ENCODE measurements at regions not wholly inside any gene's neighbourhood (a gene's known extent, or its start where the extent isn't known, plus 50 kb on each side); places are given as distances from the start of the nearest gene placed in this dataset.
"Not testable (repeated sequence)": the region's sequence is repeated elsewhere in the genome, so short reads cannot be mapped to it uniquely, and the experiment has no call there.

DNA sequence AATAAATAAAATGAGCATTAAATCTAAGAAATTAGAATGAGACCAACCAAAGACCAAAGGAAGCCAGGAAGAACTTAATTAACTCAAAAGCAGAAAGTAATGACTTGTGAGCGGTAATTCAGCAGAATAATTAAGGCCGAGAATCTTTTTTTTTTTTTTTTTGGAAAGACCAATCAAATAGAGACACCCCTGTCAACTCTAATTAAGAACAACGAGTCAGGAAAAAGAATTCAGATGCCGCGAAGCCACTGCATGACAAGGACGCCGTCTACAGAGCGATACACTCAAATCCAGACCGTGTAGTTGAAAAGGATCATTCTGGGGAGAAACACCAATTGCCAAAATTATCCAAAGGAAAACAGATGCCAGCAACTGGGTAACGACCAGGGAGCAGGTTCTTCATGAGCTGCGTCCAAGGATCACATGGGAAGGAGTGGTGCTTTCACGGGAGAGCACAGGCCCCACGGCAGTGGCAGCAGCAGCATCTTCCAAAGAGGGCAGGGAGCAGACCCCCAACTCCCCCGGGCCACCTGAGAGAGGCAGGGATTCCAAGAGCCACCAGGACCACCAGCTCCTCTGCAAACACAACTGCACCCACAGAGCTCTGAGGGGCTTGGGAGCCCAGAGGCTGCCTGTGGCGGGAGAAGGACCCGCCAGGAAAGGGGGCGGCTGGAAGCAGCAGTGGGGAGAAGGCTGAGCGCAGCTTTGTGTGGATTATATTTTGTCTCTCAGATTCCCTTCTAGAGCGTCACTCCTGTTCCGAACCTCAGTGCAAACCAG, 469.8 kb downstream of the BRD1 start:
- no peak for DNase-seq

DNA sequence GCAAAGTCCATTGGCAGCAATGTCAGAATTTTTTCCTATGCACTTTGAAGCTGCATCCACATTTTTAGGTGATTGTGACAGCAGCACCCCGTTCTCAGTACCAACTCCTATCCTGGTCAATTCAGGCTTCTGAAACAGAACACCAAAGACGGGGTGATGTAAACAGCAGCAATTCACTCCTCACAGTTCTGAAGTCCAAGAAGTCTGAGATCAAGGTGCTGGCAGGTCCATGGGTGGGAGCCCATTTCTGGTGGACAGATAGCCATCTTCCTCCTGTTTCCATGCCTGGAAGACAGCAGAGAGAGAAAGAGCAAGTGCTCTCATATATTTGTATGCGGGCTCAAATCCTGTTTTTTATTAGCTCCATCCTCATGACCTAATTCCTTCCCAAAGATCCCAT, 471.2 kb downstream of the BRD1 start:
- DNase-seq: no peak

DNA sequence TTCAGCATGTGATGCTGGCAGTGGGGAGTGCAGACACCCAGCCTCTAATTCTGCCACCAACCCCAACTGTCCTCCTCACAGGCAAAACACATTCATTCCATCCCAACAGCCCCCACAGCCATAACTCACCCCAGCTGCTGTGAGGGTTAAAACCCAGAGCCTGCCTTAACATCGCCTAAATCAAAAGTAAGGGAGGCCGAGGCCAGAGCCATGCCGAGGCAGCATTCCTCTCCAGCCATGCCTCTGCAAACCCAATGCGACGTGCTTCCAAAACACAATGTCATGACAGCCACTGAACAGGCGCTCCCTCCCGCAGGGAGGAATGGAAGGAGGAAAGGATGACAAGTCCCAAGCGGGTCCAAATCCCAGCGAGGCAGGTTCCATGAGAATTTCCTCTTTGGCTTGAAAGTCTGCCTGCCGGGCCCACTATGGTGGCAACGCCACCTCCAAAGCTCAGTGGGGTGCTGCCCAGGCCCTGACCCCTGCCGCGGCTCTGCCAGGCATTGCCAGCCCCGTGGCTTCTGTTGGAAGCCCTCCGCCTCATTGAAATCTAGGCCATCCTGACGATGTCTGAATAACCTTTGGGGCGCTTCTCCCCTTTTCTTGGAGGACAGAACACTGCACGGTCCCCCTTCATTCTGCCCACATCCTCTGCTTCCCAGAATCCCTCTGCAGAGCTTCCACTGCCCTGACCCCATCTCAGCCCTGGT, 472.3 kb downstream of the BRD1 start:
- no peak for DNase-seq

DNA sequence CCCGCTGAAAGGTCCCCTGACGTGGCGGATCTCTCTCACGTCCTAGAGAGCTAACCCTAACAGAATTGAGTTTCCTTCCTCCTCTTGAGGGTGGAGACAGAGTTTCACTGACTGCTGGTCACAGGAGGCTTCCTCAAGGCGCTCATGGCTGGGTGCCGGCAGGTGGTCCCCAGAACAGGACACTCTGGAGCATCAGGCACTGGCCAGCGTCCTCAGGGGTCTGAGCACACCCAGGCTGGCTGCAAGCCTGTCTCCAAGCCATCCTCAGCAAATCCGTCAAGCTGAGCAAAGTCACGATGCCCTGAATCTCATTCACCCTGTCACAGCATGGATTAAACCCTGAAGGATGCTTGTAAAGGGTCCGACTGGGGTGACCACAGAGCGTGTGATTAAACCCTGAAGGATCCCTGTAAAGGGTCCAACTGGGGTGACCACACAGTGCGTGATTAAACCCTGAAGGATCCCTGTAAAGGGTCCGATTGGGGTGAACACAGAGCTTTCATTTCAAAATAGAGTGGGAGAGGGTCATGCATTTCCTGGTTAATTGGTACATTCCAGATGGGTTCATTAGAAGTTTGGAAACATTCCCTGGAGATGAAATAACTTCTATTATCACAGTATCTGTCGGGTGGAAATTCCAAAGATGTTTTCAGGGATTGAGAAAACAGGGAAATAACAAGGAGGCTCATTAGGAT, 473.0 kb downstream of the BRD1 start:
- DNase-seq: no peak

DNA sequence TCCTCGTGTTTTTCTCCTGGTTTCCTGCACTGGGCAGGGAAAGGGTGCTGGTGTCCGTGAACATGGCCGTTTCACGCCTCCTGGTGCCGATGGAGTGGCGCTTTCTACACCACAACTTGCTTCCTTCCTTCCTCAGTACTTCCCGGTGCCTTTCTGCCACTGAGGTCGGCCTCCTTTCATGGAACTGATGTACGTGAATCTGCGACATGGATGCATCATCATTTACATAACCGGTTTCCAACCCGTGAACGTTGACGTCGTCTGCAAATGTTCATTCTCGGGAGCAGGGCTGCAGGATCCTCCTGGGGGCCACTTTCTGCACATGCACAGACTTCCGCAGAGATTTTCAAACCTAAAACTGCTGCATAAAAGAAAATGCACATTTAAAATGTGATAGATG, 474.4 kb downstream of the BRD1 start:
- DNase-seq: no peak

DNA sequence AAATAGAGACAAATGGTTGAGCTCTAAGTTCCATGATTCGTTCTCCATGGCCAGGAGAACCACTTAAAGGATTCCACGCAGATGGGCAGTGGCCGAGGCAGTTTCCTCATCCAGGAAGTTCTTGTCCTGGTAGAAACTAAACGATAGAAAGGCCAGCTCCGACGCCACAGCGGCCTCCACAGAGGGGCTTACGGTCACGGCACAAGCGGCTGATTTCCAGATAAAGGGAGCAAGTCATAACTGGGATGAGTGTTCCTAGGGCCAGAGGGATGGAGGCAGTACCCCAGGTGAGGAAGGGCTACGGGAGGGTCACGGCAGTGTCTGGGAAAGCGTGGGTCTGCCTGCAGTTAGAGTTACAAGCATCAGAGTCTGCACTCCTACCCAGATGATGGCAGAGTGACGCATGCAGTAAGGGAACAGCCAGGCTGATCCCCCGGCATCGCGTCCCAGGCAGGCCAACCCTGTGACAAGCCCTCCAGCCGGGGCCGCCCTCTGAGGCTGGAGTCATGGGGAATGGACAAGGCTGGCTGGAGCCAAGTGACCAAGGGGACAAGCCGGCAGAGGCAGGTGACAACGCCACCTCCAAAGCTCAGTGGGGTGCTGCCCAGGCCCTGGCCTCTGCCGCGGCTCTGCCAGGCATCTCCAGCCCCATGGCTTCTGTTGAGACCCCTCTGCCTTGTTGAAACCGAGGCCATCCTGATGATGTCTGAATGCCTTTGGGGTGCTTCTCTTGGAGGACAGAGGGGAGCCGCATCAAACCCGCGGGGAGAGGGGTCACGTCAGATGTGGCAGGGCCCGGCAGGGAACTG, 475.1 kb downstream of the BRD1 start:
- no peak for DNase-seq

DNA sequence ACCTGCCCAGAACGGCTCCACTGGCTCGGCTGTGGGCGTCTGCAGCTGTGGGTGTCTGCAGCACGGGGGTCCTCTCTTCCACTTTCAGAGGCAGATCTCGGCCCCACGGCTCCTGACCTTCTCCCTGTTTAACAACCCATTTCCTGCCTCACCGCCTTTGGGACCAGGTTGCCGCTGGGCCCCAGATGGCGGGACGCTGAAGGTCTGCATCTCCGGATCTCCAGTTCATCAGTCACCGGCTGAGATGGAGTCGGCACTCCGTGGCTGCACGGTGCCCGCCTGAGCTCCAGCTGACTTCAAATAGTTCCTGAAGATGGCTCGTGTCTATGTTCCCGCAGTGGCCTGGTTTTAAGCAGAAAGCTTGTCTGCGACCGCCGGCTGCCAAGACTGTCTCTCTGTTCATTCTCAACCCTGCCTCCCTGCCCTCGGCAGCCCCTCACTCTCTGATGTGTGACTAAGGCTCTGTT, 475.9 kb downstream of the BRD1 start:
- no peak for DNase-seq

DNA sequence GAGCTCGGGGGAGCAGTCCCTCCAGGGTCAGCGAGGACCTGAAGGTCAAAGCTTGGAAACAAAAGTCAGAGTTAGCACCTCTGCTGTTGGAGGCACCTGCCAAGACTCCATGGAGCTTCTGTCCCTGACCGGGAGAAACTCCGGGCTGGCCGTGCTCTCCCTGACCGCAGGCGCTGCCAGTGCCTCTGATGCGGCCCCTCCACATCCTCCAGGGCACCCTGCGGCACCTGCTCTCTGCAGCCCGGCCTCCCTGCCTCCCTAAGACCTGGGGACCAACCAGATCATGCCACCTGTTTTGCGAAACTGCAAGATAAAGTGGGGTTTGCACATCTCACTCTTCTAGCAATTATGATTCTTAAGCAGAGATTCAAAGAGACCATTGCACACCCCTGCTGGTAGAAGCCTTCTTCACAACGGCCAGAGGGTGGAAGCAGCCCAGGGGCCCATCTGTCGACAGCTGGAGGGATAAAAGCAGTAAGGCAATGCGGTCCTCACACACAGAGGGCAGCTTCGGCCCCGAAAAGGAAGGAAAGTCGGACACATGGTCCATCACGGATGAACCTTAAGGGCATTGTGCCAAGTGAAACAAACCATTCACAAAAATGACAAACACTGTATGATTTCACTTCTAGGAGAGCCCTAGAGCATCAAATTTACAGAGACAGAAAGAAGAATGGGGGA, 477.1 kb downstream of the BRD1 start:
- no peak for DNase-seq

DNA sequence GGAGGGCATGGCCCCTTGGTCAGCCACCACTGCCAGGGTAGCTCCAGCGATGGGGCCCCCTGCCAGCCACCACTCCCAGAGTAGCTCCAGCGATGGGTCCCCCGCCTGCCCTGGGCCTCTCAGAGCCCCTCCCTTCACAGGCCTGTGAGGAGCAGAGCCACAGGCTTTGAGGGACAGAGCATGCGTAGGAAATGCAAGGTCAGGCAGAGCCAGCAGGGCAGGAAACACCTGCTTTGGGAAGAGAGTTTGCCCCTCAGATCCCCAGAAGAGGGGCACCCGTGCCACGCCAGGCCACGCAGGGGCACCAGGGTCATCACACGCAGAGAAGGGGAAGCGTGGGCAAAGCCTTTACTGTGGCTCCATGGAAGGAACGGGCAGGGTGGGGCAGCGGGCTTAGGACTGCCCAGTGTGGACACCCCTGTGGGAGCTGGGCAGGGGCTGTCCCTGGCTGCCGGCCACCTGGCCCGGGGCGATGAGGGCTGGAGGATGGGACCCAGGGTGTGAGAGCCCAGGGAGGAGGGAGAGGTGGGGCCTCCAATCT, 477.8 kb downstream of the BRD1 start:
- no peak for DNase-seq

DNA sequence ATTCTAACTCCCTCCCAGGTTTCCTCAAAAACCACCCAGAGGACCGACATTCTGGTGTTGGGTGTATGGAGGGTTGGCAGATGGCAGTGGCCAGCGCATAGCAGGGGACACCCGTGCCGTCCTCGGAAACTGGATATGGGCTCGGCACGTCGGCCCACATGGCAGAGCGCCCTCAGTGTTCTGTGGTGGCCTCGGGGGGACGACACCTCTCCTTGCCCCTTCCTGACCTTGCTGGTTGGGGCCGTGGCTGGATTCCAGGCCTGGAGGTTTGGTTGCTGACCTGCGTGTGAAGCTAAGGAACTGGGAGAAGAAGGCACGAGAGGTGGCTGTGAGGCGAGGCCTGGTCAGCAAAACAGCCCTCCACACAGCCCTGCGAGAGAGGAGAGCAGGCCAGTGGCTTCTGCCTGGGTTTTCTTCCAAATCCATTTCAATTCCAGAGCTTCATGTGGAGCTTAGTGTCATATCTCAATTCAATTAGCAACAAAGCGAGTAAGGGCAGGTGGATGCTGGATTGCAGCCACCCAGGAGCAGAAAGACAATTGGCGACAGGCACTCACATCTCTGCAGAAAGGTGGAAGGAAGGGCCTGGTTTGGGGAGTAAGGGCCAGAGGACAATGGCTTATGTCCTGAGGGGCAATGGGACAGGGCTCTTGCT, 478.4 kb downstream of the BRD1 start:
- no peak for DNase-seq

DNA sequence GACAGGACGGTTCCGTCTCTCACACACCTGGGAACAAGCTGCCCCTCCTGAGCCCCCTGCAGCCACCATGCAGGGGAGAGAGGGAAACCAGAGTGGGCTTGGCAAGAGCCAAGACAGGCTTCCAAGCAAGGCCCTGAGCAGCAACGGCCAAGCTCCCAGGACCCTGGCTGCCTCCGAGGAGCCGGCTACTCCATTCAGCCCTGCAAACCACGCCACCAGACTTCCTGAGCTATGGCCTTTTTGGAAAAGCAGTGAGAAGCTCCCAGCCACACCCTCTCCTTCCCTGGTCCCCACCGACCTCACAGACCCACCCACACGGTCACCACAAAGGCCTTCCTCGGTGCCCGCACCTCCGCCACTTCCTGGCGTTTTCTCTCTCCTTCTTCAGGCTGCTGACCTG, 479.0 kb downstream of the BRD1 start:
- no peak for DNase-seq

DNA sequence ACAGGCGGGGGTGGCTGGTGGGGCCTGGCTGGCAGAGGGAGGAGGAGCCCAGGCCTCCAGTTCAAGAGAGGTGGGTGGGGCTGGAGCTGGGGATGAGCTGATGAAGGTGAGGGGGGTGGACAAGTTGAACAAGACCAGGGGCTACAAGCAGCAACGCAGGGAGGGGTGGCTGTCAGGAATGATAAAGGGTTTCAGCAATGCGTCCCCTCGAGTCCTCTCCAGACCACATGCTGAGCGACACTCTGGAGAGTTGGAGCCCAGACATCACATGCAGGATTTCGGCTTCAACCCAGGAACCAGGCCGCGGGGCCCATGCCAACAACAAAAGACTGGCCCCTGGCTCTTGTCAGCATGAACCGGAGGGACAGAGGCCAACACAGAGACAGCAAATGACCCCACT, 480.3 kb downstream of the BRD1 start:
- no peak for DNase-seq

DNA sequence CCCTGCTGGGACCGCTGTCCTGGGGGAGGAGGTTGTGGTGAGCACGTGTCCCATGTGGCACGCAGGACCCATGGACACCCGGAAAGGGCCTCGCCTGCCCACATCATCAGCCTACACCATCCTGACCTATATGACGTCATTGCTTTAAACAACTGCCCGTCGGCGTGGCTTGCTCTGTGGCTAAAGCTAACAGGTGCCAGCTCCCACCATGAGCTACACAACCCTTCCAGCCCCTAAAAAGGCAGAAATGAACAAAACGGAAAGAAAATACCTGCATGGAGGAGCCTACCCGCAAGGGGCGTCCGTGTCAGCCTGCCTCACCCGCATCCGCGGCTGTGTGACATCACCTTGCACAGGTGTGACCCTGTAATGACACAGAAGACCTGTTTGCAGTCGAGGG, 481.8 kb downstream of the BRD1 start:
- DNase-seq: no peak

DNA sequence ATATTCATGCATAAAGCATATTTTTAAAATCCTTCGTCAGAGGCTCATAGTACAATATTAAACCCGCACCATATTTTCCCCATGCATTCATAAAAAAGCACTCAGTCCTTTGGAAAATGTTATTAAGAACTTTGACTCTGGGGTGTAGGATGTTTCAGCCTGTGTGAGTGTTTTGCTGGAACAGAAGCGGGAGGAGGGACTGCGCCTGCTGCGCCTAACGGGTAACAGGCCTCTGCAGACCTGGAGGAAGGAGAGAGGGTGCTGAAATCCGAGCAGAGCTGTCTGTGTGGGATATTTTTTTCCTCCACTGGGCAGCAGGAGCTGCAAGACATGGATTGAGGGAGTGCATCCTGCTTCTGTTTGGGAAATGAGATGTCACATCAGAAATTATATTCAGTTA, 483.0 kb downstream of the BRD1 start:
- DNase-seq: no peak

DNA sequence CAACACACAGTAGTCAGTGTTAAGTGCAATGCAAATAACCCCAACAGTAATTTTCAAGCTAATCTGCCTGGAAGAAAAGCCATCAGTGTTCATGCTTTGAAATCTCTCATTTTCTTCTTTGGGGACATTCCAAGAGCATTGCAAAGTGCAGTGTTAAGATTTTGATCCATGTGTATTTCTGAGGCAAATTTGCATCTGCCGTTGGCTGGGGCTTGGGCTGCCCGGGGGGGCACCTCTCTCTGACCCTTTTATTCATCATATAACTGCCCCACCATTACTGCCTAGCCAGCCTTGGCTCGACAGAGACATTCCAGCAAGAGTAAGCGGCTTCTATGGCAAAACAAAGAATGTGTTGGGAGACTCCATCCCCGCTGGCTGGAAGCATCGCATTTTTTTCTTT, 483.5 kb downstream of the BRD1 start:
- no peak for DNase-seq

DNA sequence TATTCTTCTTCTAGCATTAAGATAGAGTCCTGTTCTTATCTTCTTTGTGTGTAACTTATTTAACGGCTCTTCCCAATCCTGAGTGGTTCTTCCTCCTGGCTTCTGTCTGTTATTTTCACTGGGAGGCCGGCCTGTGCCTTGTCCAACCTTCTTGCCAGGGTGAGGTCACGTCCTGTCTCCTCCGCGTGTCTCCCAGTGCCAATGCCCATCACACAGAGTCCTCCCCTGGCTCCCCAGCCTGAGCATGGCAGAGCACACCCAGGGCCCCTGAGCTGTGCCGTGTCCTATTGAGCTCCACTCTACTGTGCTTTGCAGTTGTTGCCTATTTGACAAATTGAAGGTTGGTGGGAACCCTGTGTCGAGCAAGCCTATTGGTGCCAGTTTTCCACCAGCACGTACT, 487.3 kb downstream of the BRD1 start:
- DNase-seq: no peak

DNA sequence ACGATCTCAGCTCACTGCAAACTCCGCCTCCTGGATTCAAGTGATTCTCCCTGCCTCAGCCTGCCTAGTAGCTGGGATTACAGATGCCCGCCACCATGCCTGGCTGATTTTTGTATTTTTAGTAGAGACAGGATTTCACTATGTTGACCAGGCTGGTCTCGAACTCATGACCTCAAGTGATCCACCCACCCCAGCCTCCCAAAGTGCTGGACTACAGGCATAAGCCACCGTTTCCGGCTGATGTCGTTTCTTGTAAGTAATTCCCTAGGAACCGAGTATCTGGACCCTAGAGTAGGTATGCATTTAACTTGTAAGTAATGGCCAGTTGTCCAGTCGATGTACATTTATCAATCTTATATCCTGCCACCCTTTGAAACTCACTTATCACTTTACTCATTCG, 491.2 kb downstream of the BRD1 start:
- not testable (repeated sequence) for DNase-seq

DNA sequence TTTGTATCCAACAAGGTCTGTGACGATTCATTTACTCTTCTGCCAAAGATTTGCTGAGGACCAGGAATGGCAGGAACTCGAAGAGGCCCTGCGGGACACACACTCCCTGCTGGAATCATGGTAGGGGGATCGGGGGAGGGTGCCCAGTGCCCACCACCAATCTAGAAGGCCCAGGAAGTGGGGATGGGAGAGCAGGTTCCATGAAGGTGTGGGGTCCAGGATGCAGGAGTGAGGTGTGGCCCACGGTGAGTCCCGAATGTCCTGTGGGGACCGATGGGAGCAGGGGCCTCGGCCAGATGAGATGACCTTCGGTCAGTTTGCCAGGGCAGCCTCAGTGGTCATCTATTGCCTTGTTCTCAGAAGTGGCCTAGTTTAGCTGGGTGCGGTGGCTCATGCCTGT, 492.7 kb downstream of the BRD1 start:
- DNase-seq: no peak

DNA sequence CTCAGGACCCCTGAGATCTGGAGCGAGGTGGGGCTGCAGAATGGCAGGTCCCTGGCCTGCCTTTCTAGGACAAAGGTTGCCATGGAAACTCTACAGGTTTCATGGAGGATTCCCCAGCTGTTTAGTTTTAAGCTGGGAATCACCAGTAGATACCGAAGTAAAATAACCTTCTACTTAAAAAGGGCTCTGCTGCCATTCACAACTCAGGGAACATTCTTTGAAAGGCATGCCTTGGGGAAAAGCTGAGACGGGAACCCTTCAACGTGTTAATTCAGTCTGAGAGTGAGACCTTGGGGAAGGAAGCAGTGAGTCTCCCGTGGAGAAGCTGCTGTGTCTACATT, 493.3 kb downstream of the BRD1 start:
- no peak for DNase-seq

DNA sequence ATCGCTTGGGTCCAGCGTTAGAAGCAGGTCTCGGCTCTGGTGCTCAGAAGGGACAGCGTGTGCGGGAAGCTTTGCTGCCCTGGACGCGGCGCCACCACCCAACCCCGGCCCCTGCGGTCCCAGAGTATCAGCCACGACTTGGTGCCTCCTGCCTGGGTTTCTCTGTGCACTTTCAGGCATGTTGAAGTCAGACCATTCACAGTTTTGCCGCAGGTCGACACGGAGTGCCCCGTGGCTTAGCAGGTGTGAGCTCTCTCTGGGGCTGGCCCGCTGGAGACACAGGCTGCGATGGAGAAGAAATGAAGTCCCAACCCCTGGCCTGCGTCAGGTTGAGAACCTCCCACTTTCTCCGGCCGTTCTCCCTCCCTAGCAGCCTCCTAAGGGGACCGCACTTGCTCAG, 494.5 kb downstream of the BRD1 start:
- DNase-seq: no peak

DNA sequence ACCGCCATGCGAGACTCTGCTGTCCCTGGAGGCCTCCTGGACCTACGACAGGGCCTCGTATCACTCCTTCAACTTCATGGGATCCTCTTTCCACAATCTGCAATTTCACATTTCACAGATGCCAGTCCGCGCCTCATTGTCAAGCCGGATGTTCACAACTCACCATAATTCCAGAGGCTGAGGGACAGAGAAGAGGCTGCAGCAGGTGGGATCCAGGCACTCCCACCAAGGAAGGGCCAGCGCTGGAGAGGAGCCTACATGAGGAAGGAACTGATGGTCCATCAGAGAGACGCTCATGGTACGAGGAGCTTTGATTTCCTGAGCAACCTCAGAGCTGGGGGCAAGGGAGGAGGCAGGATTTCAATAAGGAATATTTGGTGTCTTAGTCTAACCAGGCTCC, 495.0 kb downstream of the BRD1 start:
- no peak for DNase-seq

DNA sequence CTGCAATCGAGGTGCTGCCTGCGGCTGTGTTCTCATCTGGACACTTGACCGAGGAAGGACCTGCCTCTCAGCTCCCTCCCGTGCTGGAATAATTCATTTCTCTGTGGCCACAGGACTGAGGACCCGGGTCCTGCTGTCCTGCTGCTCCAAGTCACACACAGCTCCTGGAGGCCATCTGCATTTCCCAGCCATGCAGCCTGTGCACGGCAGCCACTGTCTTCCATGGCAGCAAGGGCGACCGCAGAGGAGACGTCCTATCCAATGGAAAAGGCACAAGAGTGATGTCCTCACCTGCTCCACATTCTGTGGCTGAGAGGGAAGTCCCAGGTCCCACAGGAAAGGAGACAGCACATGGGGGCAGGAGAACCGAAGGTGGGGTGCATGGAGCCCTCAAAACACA, 495.8 kb downstream of the BRD1 start:
- no peak for DNase-seq
